ENCODE measurements at regions not wholly inside any gene's neighbourhood (a gene's known extent, or its start where the extent isn't known, plus 50 kb on each side); places are given as distances from the start of the nearest gene placed in this dataset.

DNA sequence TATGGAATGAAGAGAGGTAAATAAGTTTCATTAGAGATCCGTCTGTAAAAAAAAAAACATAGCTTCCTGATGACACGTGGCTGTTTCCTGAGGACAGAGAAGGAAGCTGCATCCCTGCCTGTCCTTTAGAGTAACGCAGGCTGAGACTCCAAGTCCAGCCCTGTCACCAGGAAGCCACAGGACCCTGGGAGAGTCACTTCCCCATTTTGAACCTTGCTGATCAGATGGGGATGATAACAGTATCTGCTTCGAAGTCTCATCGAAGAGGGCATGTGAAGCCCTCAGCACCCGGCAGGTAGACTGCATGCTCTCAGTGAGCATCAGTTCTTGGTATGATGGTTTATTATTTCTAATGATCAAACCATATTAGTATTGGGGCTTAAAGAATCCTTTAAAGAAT, 139.1 kb upstream of the KCNG1 start:
- CTCF ChIA-PET = no interaction called here
- no peak for DNase-seq (ENCODE audit: low read depth, low spot score)
- POLR2A ChIA-PET = no interaction called here
- TF ChIP-seq, protein P1, sequence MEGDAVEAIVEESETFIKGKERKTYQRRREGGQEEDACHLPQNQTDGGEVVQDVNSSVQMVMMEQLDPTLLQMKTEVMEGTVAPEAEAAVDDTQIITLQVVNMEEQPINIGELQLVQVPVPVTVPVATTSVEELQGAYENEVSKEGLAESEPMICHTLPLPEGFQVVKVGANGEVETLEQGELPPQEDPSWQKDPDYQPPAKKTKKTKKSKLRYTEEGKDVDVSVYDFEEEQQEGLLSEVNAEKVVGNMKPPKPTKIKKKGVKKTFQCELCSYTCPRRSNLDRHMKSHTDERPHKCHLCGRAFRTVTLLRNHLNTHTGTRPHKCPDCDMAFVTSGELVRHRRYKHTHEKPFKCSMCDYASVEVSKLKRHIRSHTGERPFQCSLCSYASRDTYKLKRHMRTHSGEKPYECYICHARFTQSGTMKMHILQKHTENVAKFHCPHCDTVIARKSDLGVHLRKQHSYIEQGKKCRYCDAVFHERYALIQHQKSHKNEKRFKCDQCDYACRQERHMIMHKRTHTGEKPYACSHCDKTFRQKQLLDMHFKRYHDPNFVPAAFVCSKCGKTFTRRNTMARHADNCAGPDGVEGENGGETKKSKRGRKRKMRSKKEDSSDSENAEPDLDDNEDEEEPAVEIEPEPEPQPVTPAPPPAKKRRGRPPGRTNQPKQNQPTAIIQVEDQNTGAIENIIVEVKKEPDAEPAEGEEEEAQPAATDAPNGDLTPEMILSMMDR (IDR thresholded peaks at IDR 0.05; ENCODE audit: insufficient read depth, low read length, missing control alignments) = no peak
- H3K4me3 ChIP-seq (ENCODE audit: low read depth, low read length) = no peak overlapping the region

DNA sequence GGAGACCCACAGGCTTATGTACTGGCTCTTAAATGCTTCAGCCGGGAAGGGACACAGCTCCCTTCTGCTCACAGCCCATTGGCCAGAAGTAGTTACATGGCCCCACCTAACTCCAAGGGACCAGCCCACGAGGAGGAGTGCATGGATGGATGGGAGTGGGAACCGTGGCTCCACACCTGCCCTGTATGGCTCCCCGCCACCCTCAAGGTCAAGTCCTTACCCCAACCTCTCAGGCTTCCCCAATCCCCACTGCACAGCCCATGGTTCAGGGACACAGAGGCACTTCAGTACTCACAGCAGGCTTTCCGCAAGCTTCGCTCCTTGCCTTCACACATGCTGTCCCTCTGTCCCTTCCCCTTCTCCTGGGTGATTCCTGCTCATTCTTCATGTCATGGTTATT, 137.9 kb upstream of the KCNG1 start:
- DNase-seq (ENCODE audit: low read depth, low spot score) = no peak
- ChIA-PET CTCF (no interaction called here), POLR2A (no interaction called here)
- TF ChIP-seq, protein P1 (IDR thresholded peaks at IDR 0.05; ENCODE audit: insufficient read depth, low read length, missing control alignments) = no peak
- no peak overlapping the region for H3K4me3 ChIP-seq (ENCODE audit: low read depth, low read length)

DNA sequence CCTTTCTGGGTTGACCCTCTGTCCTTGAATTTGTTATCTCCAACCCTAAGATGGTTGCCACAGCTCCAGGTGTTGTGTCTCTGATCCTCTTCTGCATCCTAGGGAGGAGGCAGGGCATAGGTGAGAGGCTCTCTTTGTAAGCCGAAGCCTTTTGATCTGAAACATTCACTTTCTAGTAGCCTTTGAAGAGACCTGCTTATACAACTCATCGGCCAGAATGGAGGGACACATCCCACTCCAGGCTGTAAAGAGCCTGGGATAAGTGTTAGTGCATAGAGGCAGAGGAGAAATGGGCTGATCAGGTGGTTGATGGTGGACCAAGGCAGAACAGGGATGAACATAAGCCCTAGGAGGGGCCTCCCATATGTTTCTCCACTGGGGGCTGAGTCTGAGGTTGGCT, 137.1 kb upstream of the KCNG1 start:
- CTCF ChIA-PET = no interaction called here

DNA sequence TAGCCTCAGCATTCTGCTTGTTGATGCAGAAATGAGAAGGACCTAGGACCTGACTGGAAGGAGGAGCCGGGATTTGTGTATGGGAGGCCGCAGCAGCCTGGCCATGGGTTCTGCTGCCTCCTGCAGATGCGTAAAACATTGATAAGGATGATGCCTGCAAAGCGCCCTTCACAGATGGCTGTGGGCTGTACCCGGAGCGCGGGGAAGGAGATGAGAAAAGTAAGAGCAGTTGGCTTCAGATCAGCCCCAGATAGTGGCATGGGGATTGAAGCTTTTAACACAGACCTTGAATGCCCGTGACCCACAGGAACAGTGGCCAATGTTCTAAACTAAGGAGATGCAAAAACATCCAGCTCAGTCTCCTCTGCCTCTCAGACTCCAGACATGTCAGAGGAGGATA, 136.4 kb upstream of the KCNG1 start:
- TF ChIP-seq, protein P1 (IDR thresholded peaks at IDR 0.05; ENCODE audit: insufficient read depth, low read length, missing control alignments) = no peak
- CTCF ChIA-PET = no interaction called here
- no peak overlapping the region for H3K4me3 ChIP-seq (ENCODE audit: low read depth, low read length)
- POLR2A ChIA-PET = no interaction called here
- no peak for DNase-seq (ENCODE audit: low read depth, low spot score)

More for the DNA sequence above, 137.1 kb upstream of the KCNG1 start:
- TF ChIP-seq, protein P1 (IDR thresholded peaks at IDR 0.05; ENCODE audit: insufficient read depth, low read length, missing control alignments) = no peak
- H3K4me3 ChIP-seq (ENCODE audit: low read depth, low read length) = no peak overlapping the region
- POLR2A ChIA-PET = no interaction called here
- no peak for DNase-seq (ENCODE audit: low read depth, low spot score)

DNA sequence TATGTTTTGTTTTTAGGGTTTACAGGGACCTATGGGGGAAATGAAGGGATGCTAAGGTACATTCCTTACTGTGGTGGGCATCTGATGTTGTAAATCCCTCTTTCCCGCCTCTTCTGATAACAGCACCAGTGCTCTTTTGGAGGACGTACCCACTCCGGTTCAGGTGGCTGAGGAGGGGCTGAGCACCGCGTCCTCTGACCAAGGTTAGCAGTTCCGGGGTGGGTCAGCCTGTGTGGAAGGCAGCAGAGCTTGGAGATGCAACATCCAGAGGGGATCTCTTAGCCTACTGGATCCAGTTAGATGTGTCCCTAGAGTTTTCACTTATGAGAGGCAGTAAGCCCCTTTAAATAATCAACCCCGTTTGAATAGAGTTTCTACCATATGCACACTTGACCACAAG, 135.3 kb upstream of the KCNG1 start:
- no peak overlapping the region for H3K4me3 ChIP-seq (ENCODE audit: low read depth, low read length)
- ChIA-PET POLR2A (no interaction called here), CTCF (no interaction called here)
- no peak for DNase-seq (ENCODE audit: low read depth, low spot score)
- TF ChIP-seq, protein P1 (IDR thresholded peaks at IDR 0.05; ENCODE audit: insufficient read depth, low read length, missing control alignments) = no peak

DNA sequence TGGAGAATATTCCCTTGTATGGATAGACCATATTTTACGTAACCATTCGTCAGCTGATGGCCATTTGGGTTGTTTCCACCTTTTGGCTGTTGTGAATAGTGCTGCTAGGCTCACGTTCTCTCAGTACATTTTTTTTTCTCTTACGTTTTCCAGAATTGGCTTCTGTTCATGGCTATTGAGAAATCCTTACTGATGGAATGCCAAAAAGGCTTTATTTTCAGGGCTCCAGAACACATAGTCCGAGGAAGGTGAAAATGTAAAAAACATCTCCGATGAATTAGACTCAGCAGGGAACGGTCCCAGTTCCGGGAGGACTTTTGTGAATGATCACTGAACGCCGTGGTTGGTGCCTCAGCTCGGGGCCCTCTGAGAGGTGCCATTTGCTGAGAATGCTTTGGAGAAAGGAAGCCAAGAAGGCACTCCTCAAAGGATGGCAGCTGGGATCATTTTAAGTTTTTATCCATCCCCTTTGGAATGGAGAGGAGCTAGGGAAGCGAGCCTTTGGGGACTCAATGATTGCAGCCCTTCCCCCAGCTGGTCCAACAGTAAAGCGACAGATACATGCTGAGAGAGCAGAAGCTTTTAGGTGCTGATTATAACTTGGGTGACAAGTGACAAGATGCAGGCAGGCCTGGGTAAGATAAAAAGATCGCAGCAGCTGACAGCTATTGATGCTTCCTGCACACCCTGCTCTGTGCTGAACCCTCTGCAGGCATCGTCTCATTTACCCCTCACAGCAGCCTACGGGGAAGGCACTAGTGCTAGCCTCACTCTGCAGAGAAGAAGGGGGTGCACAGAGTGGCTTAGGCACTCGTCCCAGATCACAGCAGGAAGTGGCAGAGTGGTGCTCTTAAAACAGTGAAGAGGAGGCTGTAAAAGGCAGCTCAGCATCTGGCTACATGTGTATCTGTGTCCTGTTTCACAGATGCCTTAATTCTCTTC, 133.4 kb upstream of the KCNG1 start:
- no peak for DNase-seq (ENCODE audit: low read depth, low spot score)
- CTCF ChIA-PET = no interaction called here
- POLR2A ChIA-PET = no interaction called here
- H3K4me3 ChIP-seq (ENCODE audit: low read depth, low read length) = no peak overlapping the region
- TF ChIP-seq, protein P1 (IDR thresholded peaks at IDR 0.05; ENCODE audit: insufficient read depth, low read length, missing control alignments) = no peak

Data from AG04449 (cell line).